ENCODE measurements at regions not wholly inside any gene's neighbourhood (a gene's known extent, or its start where the extent isn't known, plus 50 kb on each side); places are given as distances from the start of the nearest gene placed in this dataset.

GRCh38 chr7:370259-370625, 80.3 kb downstream of the FOXL3 start:
- TF ChIP-seq EZH2 (optimal IDR thresholded peaks at IDR 0.05; ENCODE audit: low read depth, low read length) (no peak), CTCF (IDR thresholded peaks at IDR 0.05; ENCODE audit: low read length) (no peak), EZH2phosphoT487 (IDR thresholded peaks at IDR 0.05; ENCODE audit: low read length) (no peak)
